ENCODE measurements at regions not wholly inside any gene's neighbourhood (a gene's known extent, or its start where the extent isn't known, plus 50 kb on each side); places are given as distances from the start of the nearest gene placed in this dataset.

DNA sequence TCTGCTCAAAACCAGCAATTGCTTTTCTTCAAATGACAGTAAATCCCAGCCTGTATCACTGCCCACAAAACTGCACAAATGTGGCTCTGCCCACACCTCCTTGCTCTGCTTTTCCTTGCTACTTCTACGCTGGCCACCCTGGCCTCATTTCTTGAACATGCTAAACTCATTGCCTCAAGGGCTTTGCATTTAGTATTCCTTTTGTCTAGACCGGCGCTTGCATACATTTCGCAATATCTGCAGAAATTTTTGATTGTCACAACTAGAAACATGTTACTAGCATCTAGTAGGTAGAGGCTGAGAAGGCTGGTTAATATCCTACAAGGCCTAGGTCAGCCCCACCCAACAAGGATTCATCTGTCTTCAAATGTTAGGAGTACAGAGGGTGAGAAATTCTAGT lies 2357.8 kb downstream of the MAT2B start:
- H3K4me3 ChIP-seq (ENCODE audit: low read length), result no peak overlapping the region
- WGBS (ENCODE audit: insufficient coverage, low lambda C conversion rate), result 100% methylated on average over 1 of the region's 4 CpGs
- no peaks in the 10 kb centered on the region for H3K9me3 ChIP-seq (ENCODE audit: control insufficient read depth, low read depth, low read length)
- no peaks in the 10 kb centered on the region for H3K36me3 ChIP-seq (ENCODE audit: control insufficient read depth, insufficient read depth, low read length)
- no peak overlapping the region for H3K27ac ChIP-seq (ENCODE audit: low read length)
- H3K27me3 ChIP-seq (ENCODE audit: control insufficient read depth, insufficient read depth, low read length), result no peaks in the 10 kb centered on the region
- H3K4me1 ChIP-seq (ENCODE audit: control insufficient read depth, insufficient read depth, low read length), result no peaks in the 10 kb centered on the region
- no peak for DNase-seq

DNA sequence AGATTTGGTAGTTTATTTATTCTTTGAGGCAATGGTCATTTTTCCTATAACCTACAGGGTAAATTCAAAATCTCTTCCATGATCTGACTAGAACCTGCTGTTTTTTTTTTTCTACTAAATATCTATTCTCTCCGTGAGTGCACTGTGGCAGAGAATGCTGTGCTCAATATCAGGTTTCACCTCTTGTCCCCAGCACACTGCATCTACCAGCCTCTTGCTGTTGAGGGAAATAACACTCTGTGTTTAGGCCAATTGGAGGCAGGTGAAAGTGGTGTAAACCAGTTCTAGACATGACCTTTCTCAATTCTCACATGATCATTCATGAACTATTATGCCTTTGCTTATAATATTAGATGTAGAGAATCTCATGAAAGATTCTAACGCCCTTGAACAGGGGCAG lies 2365.9 kb downstream of the MAT2B start:
- no CpG with 5 or more reads among the region's 2 CpGs for WGBS (ENCODE audit: insufficient coverage, low lambda C conversion rate)

DNA sequence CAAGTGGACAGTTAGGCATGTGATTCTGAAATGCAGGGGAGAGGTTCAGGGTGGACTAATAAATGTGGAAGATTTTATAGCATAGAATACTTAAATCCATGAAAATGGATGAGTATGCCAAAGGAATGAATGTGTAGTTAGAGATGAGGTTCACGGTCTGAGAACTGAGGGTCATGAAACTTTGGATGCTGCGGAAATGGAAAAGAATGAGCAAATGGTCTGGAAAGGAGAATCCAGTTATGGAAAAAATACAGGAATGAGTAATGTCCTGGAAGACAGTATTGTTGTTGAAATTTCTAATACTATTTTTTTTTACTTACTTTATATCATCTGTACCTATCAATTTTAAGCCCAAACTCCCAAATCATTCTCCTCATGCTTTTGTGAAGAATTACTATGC lies 2369.4 kb downstream of the MAT2B start:
- no peaks in the 10 kb centered on the region for H3K9me3 ChIP-seq (ENCODE audit: control insufficient read depth, low read depth, low read length)
- DNase-seq, result no peak
- H3K27me3 ChIP-seq (ENCODE audit: control insufficient read depth, insufficient read depth, low read length), result no peaks in the 10 kb centered on the region
- H3K4me1 ChIP-seq (ENCODE audit: control insufficient read depth, insufficient read depth, low read length), result no peaks in the 10 kb centered on the region
- no peak overlapping the region for H3K27ac ChIP-seq (ENCODE audit: low read length)
- WGBS (ENCODE audit: insufficient coverage, low lambda C conversion rate), result 100% methylated on average over 2 of the region's 2 CpGs
- no peaks in the 10 kb centered on the region for H3K36me3 ChIP-seq (ENCODE audit: control insufficient read depth, insufficient read depth, low read length)
- H3K4me3 ChIP-seq (ENCODE audit: low read length), result no peak overlapping the region

More for the DNA sequence above, 2365.9 kb downstream of the MAT2B start:
- Histone ChIP-seq H3K4me1 (ENCODE audit: control insufficient read depth, insufficient read depth, low read length) (no peaks in the 10 kb centered on the region), H3K27me3 (ENCODE audit: control insufficient read depth, insufficient read depth, low read length) (no peaks in the 10 kb centered on the region), H3K4me3 (ENCODE audit: low read length) (no peak overlapping the region), H3K9me3 (ENCODE audit: control insufficient read depth, low read depth, low read length) (no peaks in the 10 kb centered on the region), H3K27ac (ENCODE audit: low read length) (no peak overlapping the region), H3K36me3 (ENCODE audit: control insufficient read depth, insufficient read depth, low read length) (no peaks in the 10 kb centered on the region)
- DNase-seq, result no peak

DNA sequence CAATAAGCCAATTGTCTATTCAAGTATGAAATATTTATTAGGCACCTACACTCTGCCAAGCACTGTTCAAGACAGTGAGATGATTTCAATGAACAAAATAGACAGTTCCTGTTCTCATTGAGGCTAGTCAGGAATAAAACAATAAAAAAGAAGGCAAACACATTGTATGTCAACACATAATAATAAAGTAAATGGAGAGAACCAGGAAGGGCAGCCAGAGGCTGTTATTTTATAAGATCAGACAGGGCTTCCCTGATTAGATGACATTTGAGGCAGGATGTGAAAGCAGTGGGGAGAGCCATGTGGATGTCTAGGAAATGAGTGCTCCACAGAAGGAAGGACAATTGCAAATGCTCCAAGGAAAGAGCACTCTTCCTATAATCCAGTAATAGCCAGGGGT lies 2371.1 kb downstream of the MAT2B start:
- Histone ChIP-seq H3K4me3 (ENCODE audit: low read length) (no peak overlapping the region), H3K36me3 (ENCODE audit: control insufficient read depth, insufficient read depth, low read length) (no peaks in the 10 kb centered on the region), H3K27ac (ENCODE audit: low read length) (no peak overlapping the region), H3K27me3 (ENCODE audit: control insufficient read depth, insufficient read depth, low read length) (no peaks in the 10 kb centered on the region), H3K4me1 (ENCODE audit: control insufficient read depth, insufficient read depth, low read length) (no peaks in the 10 kb centered on the region), H3K9me3 (ENCODE audit: control insufficient read depth, low read depth, low read length) (no peaks in the 10 kb centered on the region)
- DNase-seq, result no peak

DNA sequence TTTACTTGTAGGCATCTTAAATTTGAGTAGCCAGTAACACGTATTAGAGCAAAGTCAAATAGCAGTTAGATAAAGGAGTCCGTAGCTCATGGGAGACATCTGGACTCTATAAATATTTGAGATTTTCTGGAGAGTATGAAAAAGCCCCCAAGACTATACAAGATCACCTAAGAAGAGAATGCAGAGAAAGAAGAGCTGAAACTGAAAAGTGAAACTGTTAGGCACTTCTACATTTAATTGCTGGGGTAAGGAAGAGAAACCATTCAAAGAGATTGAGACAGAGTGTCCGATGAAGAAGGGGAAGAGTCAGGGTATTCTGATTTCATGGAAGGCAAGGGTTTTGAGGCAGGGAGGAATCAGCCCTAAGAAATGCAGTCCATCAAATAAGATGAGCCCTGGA lies 2372.1 kb downstream of the MAT2B start:
- Histone ChIP-seq H3K4me1 (ENCODE audit: control insufficient read depth, insufficient read depth, low read length) (no peaks in the 10 kb centered on the region), H3K27me3 (ENCODE audit: control insufficient read depth, insufficient read depth, low read length) (no peaks in the 10 kb centered on the region), H3K27ac (ENCODE audit: low read length) (no peak overlapping the region), H3K9me3 (ENCODE audit: control insufficient read depth, low read depth, low read length) (no peaks in the 10 kb centered on the region), H3K36me3 (ENCODE audit: control insufficient read depth, insufficient read depth, low read length) (no peaks in the 10 kb centered on the region), H3K4me3 (ENCODE audit: low read length) (no peak overlapping the region)
- 92% methylated on average over 3 of the region's 3 CpGs for WGBS (ENCODE audit: insufficient coverage, low lambda C conversion rate)
- no peak for DNase-seq

DNA sequence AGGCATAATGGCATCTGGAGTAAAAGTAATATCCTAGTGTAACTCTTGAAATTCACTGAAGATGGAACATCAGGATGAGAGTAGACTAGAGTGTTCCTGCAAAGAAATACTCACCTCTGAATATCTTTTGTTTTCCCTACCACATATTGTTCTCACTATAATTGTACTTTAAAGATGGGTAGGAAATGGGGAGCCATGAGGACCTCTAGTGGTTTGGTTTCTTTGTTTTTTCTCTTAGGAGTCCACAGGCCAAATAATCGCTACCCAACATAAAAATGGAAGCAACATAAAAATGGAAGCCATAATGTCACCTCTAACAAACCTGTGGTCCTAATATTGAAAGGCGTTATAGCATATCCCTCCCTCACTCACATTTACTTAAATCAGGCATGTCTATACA lies 2375.8 kb downstream of the MAT2B start:
- no peaks in the 10 kb centered on the region for H3K36me3 ChIP-seq (ENCODE audit: control insufficient read depth, insufficient read depth, low read length)
- no peak overlapping the region for H3K27ac ChIP-seq (ENCODE audit: low read length)
- WGBS (ENCODE audit: insufficient coverage, low lambda C conversion rate), result 100% methylated on average over 1 of the region's 2 CpGs
- no peak for DNase-seq
- H3K4me1 ChIP-seq (ENCODE audit: control insufficient read depth, insufficient read depth, low read length), result no peaks in the 10 kb centered on the region
- H3K27me3 ChIP-seq (ENCODE audit: control insufficient read depth, insufficient read depth, low read length), result no peaks in the 10 kb centered on the region
- no peak overlapping the region for H3K4me3 ChIP-seq (ENCODE audit: low read length)
- H3K9me3 ChIP-seq (ENCODE audit: control insufficient read depth, low read depth, low read length), result peaks cover 6% of the 10 kb centered on the region

DNA sequence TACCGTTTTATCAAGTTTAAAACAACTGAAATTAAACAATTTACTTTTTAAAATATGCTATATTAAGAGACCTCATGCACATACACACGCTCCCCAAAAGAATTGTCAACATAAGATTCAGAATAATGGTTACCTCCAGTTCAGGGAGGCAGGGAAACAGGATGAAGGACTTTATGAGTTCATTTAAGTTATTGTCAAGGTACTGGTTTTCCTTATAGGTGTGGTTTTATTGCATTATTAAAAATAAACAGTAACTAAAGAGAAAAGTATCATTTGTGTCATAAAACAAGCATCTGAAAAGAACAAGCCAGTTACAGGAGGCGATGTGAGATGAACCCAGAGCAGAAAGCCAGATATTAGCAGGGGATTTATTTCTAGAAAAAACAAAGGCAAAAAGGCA lies 2376.7 kb downstream of the MAT2B start:
- DNase-seq, result no peak

DNA sequence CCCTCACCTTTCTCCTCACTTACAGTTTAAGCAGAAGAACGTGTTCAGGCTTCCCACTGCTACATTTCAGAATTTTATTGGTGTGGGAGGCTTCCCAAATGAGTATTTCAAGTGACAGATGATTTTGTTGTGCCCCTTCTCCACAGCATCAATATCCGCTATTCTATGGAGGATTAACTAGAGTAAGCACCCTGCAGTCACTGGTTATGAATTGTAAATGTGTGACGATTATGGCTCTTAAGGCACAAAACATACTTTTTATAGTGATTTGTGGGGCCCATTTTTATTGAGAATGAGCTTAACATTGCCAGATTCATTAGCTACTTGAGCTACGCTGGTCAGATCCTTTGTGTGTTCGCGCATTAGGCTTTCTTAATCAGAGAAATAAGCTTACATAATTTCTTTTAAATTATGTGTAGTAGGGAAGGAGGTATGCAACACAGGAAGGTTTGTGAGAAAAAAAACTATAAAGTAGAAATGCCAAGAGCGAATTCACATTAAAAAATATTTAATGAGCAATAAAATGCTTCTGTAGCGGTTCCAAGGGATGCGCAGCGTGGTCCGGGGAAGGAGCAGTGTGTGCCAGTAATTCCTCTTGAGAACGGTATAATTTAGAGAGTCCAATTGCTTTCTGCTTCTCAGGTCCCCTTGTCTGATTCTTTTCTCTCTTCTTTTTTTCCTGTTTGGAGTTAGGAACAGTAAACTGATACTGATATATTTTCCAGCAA lies 2380.4 kb downstream of the MAT2B start:
- 97% methylated on average over 4 of the region's 12 CpGs for WGBS (ENCODE audit: insufficient coverage, low lambda C conversion rate)
- H3K27ac ChIP-seq (ENCODE audit: low read length), result no peak overlapping the region
- no peak overlapping the region for H3K4me3 ChIP-seq (ENCODE audit: low read length)

More for the DNA sequence above, 2376.7 kb downstream of the MAT2B start:
- H3K27me3 ChIP-seq (ENCODE audit: control insufficient read depth, insufficient read depth, low read length), result no peaks in the 10 kb centered on the region
- H3K4me1 ChIP-seq (ENCODE audit: control insufficient read depth, insufficient read depth, low read length), result no peaks in the 10 kb centered on the region
- WGBS (ENCODE audit: insufficient coverage, low lambda C conversion rate), result 90% methylated on average over 2 of the region's 3 CpGs
- no peak overlapping the region for H3K4me3 ChIP-seq (ENCODE audit: low read length)
- H3K36me3 ChIP-seq (ENCODE audit: control insufficient read depth, insufficient read depth, low read length), result no peaks in the 10 kb centered on the region
- peaks cover 6% of the 10 kb centered on the region for H3K9me3 ChIP-seq (ENCODE audit: control insufficient read depth, low read depth, low read length)
- H3K27ac ChIP-seq (ENCODE audit: low read length), result no peak overlapping the region

DNA sequence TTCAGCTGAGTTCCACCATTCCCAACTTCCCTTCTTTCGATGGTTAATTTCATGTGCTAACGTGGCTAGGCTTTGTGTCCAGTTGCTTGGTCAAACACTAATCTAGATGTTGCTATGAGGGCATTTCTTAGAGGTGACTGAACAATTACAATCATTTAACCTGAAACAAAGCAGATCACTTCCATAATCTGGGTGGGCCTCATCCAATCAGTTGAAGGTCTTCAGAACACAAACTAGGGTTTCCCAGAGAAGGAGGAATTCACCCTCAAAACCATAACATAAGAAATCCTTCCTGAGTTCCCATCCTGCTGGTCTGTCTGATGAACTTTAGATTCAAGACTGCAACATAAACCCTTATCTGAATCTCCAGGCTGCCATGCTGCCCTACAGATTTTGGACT lies 2381.7 kb downstream of the MAT2B start:
- H3K9me3 ChIP-seq (ENCODE audit: control insufficient read depth, low read depth, low read length), result peaks cover 6% of the 10 kb centered on the region
- no peak overlapping the region for H3K27ac ChIP-seq (ENCODE audit: low read length)
- H3K4me1 ChIP-seq (ENCODE audit: control insufficient read depth, insufficient read depth, low read length), result no peaks in the 10 kb centered on the region
- no CpG with 5 or more reads among the region's 2 CpGs for WGBS (ENCODE audit: insufficient coverage, low lambda C conversion rate)
- no peak for DNase-seq
- no peaks in the 10 kb centered on the region for H3K27me3 ChIP-seq (ENCODE audit: control insufficient read depth, insufficient read depth, low read length)
- H3K4me3 ChIP-seq (ENCODE audit: low read length), result no peak overlapping the region
- H3K36me3 ChIP-seq (ENCODE audit: control insufficient read depth, insufficient read depth, low read length), result no peaks in the 10 kb centered on the region

More for the DNA sequence above, 2380.4 kb downstream of the MAT2B start:
- Histone ChIP-seq H3K9me3 (ENCODE audit: control insufficient read depth, low read depth, low read length) (peaks cover 6% of the 10 kb centered on the region), H3K36me3 (ENCODE audit: control insufficient read depth, insufficient read depth, low read length) (no peaks in the 10 kb centered on the region), H3K27me3 (ENCODE audit: control insufficient read depth, insufficient read depth, low read length) (no peaks in the 10 kb centered on the region), H3K4me1 (ENCODE audit: control insufficient read depth, insufficient read depth, low read length) (no peaks in the 10 kb centered on the region)
- DNase-seq, result no peak

DNA sequence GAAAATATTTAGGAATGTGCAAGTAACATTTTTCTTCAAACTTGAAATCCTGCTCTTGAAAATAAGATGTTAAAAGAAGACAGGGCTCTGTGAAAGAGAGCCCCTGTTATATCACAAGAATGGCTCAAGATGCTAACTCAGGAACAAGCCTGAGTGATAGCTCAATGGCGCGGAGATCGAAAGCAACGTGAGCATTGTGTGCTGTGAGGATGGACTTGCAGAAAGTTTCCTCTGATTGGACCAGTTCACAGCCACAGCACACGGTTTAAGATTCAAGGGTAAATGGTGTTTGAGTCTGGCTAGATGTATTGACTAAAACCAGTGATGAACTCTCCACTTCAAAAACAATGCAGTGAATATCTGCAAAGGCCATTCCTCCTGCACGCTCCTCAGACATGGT lies 2387.0 kb downstream of the MAT2B start:
- H3K4me1 ChIP-seq (ENCODE audit: control insufficient read depth, insufficient read depth, low read length), result no peaks in the 10 kb centered on the region
- WGBS (ENCODE audit: insufficient coverage, low lambda C conversion rate), result 60% methylated on average over 1 of the region's 6 CpGs
- no peaks in the 10 kb centered on the region for H3K27me3 ChIP-seq (ENCODE audit: control insufficient read depth, insufficient read depth, low read length)
- no peaks in the 10 kb centered on the region for H3K9me3 ChIP-seq (ENCODE audit: control insufficient read depth, low read depth, low read length)
- no peak overlapping the region for H3K27ac ChIP-seq (ENCODE audit: low read length)
- H3K36me3 ChIP-seq (ENCODE audit: control insufficient read depth, insufficient read depth, low read length), result no peaks in the 10 kb centered on the region
- no peak overlapping the region for H3K4me3 ChIP-seq (ENCODE audit: low read length)
- no peak for DNase-seq

DNA sequence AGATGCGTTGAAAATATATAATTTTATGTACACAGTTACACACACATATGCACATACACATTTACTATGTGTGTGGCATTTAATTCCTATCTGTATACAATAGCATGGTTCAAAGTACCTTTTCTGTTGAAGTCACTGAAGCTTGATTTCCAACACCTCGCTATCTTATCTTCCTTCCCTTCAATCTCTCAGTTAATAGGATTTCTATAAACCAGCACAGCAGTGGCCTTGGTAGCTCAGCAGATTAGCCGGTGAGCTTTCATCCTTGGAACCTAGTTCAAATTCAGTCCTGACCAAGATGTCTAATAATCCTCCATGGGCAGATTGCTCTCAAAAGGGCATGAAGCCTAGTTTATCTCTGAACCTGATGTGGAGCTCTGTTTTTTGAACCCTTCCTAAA lies 2389.5 kb downstream of the MAT2B start:
- Histone ChIP-seq H3K4me3 (ENCODE audit: low read length) (no peak overlapping the region), H3K27ac (ENCODE audit: low read length) (no peak overlapping the region), H3K36me3 (ENCODE audit: control insufficient read depth, insufficient read depth, low read length) (no peaks in the 10 kb centered on the region), H3K27me3 (ENCODE audit: control insufficient read depth, insufficient read depth, low read length) (no peaks in the 10 kb centered on the region), H3K9me3 (ENCODE audit: control insufficient read depth, low read depth, low read length) (no peaks in the 10 kb centered on the region), H3K4me1 (ENCODE audit: control insufficient read depth, insufficient read depth, low read length) (no peaks in the 10 kb centered on the region)
- WGBS (ENCODE audit: insufficient coverage, low lambda C conversion rate), result no CpG with 5 or more reads among the region's 3 CpGs
- DNase-seq, result peak; percentile 37 to 73
